Vagina (tissue), 2 donors: ENCODE measurements at regions not wholly inside any gene's neighbourhood (a gene's known extent, or its start where the extent isn't known, plus 50 kb on each side); places are given as distances from the start of the nearest gene placed in this dataset.
"Not testable (repeated sequence)": the region's sequence is repeated elsewhere in the genome, so short reads cannot be mapped to it uniquely, and the experiment has no call there.

ENCODE experiments used
- DNase-seq, 2 donors: peaks; one replicate each; pipeline ENCODE4 v3.0.0-alpha.2; 2017; ENCODE audit errors: extremely low spot score in 2 of 2
- H3K27ac ChIP-seq: fragments of 200-600 bp; sonication (generic); one replicate; pipeline ENCODE4 v1.5.1; 2019
- H3K27me3 ChIP-seq: fragments of 200-600 bp; sonication (generic); one replicate; pipeline ENCODE4 v1.5.1; 2019
- H3K36me3 ChIP-seq, 2 donors: fragments of 200-600 bp; sonication (generic); one replicate each; pipeline ENCODE4 v1.5.1; 2017 to 2019
- H3K4me1 ChIP-seq: fragments of 200-600 bp; sonication (generic); one replicate; pipeline ENCODE4 v1.5.1; 2019
- H3K4me3 ChIP-seq, 2 donors: fragments of 200-600 bp; sonication (generic); 1 replicate in 1 of 2; 2 replicates in 1 of 2; pipeline ENCODE4 v1.5.1; 2016 to 2019
- H3K9me3 ChIP-seq: fragments of 200-600 bp; sonication (generic); one replicate; pipeline ENCODE4 v1.5.1; 2019
- CTCF ChIP-seq, 3 experiments: fragments of 450-650 bp in 2 of 3; fragments of 200-600 bp in 1 of 3; sonication (generic) in 1 of 3; IDR thresholded peaks; one replicate each; pipeline ENCODE4 v1.5.1; 2017 to 2019; ENCODE audit warnings: antibody characterized with exemption in 3 of 3, mild to moderate bottlenecking in 2 of 3, moderate library complexity in 2 of 3
- POLR2A ChIP-seq, 2 donors: fragments of 450-650 bp; IDR thresholded peaks; one replicate each; pipeline ENCODE4 v1.6.1; 2017; ENCODE audit warnings: antibody characterized with exemption in 2 of 2, mild to moderate bottlenecking in 2 of 2, moderate library complexity in 2 of 2
- POLR2AphosphoS5 ChIP-seq, 2 donors: sonication (generic); formaldehyde crosslinking; IDR thresholded peaks; one replicate each; pipeline ENCODE4 v1.9.0; 2017; ENCODE audit warnings: antibody characterized with exemption in 2 of 2, mild to moderate bottlenecking in 2 of 2, low read depth in 1 of 2; ENCODE audit not compliant: insufficient read depth in 1 of 2
- intact Hi-C: fragments of 100-400 bp; cut with DNase I; formaldehyde crosslinking; loops from one replicate; pipeline ENCODE4 v1.15.1; 2023

GRCh38 chr5:130400091-130400490 lies 495.8 kb downstream of the CHSY3 start:
- H3K36me3 ChIP-seq = no peaks in the 10 kb centered on the region
- H3K4me3 ChIP-seq = no peak overlapping the region
- TF ChIP-seq CTCF (IDR thresholded peaks at IDR 0.05) = no peak
- no peak overlapping the region for H3K27ac ChIP-seq
- DNase-seq = no peak
- H3K9me3 ChIP-seq = no peaks in the 10 kb centered on the region
- H3K27me3 ChIP-seq = no peaks in the 10 kb centered on the region
- intact Hi-C loops = no loop called here
- no peaks in the 10 kb centered on the region for H3K4me1 ChIP-seq

GRCh38 chr5:130398825-130399224 lies 494.6 kb downstream of the CHSY3 start:
- Histone ChIP-seq H3K27ac (no peak overlapping the region), H3K4me1 (no peaks in the 10 kb centered on the region), H3K9me3 (no peaks in the 10 kb centered on the region), H3K4me3 (no peak overlapping the region), H3K27me3 (no peaks in the 10 kb centered on the region), H3K36me3 (no peaks in the 10 kb centered on the region)
- TF ChIP-seq POLR2AphosphoS5 (IDR thresholded peaks at IDR 0.05; ENCODE audit: insufficient read depth in 1 of 2, low read depth in 1 of 2) = no peak
- no peak for TF ChIP-seq CTCF (IDR thresholded peaks at IDR 0.05)
- no peak for TF ChIP-seq POLR2A (IDR thresholded peaks at IDR 0.05)
- no peak for DNase-seq
- intact Hi-C loops = no loop called here

GRCh38 chr5:130397727-130398126 lies 493.5 kb downstream of the CHSY3 start:
- H3K27me3 ChIP-seq, H3K27ac ChIP-seq, intact Hi-C loops, H3K4me1 ChIP-seq, H3K9me3 ChIP-seq, H3K4me3 ChIP-seq, H3K36me3 ChIP-seq, DNase-seq: not testable (repeated sequence)

- DNase-seq = no peak
- TF ChIP-seq POLR2A (IDR thresholded peaks at IDR 0.05) = no peak
- no peak for TF ChIP-seq POLR2AphosphoS5 (IDR thresholded peaks at IDR 0.05; ENCODE audit: insufficient read depth in 1 of 2, low read depth in 1 of 2)
- TF ChIP-seq CTCF (IDR thresholded peaks at IDR 0.05) = no peak
- Histone ChIP-seq H3K27me3 (no peaks in the 10 kb centered on the region), H3K9me3 (no peaks in the 10 kb centered on the region), H3K36me3 (no peaks in the 10 kb centered on the region), H3K27ac (no peak overlapping the region), H3K4me3 (no peak overlapping the region), H3K4me1 (no peaks in the 10 kb centered on the region)
- intact Hi-C loops = no loop called here
Measured at GRCh38 chr5:130397132-130397531, 492.9 kb downstream of the CHSY3 start.

- H3K4me1 ChIP-seq, H3K27ac ChIP-seq, H3K27me3 ChIP-seq, DNase-seq, H3K36me3 ChIP-seq, intact Hi-C loops, H3K4me3 ChIP-seq, H3K9me3 ChIP-seq: not testable (repeated sequence)
Measured at GRCh38 chr5:130391727-130392264, 487.5 kb downstream of the CHSY3 start.

- no peak for DNase-seq
- TF ChIP-seq CTCF (IDR thresholded peaks at IDR 0.05) (no peak), POLR2A (IDR thresholded peaks at IDR 0.05) (no peak), POLR2AphosphoS5 (IDR thresholded peaks at IDR 0.05; ENCODE audit: insufficient read depth in 1 of 2, low read depth in 1 of 2) (no peak)
- Histone ChIP-seq H3K36me3 (no peaks in the 10 kb centered on the region), H3K27me3 (no peaks in the 10 kb centered on the region), H3K27ac (no peak overlapping the region), H3K4me1 (no peaks in the 10 kb centered on the region), H3K9me3 (no peaks in the 10 kb centered on the region), H3K4me3 (no peak overlapping the region)
- intact Hi-C loops = no loop called here
Measured at GRCh38 chr5:130386155-130386554, 481.9 kb downstream of the CHSY3 start.
